ENCODE measurements at regions not wholly inside any gene's neighbourhood (a gene's known extent, or its start where the extent isn't known, plus 50 kb on each side); places are given as distances from the start of the nearest gene placed in this dataset.
"Not testable (repeated sequence)": the region's sequence is repeated elsewhere in the genome, so short reads cannot be mapped to it uniquely, and the experiment has no call there.

DNA sequence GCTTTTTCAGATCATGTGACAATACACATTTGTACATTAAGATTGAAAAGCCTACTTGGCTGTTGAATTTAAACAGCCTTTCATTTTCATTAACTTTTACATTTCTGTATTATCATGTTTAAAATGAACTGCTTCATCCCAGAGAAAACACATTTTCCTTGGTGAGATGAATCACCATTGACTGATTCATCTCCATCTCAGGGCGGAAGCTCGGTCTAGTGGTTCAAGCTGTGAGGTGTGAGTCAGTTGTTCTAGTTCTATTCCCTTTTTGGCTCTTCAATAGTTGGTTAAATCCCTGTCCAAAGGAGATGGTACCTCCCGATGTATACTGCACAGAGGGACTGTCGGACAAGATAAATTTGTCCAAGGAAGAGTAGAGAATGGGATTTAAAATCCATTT is 189.7 kb downstream of the ADCYAP1 start:
- H3K4me1 ChIP-seq (ENCODE audit: control insufficient read depth, insufficient read depth, low read length) = no peaks in the 10 kb centered on the region
- no peaks in the 10 kb centered on the region for H3K36me3 ChIP-seq (ENCODE audit: control insufficient read depth, insufficient read depth, low read length)
- no peak overlapping the region for H3K9ac ChIP-seq (ENCODE audit: low read length)
- no peaks in the 10 kb centered on the region for H3K27me3 ChIP-seq (ENCODE audit: control insufficient read depth, insufficient read depth, low read length)
- no peak overlapping the region for H3K4me3 ChIP-seq (ENCODE audit: low read length)
- no peaks in the 10 kb centered on the region for H3K9me3 ChIP-seq (ENCODE audit: control insufficient read depth, low read length)

DNA sequence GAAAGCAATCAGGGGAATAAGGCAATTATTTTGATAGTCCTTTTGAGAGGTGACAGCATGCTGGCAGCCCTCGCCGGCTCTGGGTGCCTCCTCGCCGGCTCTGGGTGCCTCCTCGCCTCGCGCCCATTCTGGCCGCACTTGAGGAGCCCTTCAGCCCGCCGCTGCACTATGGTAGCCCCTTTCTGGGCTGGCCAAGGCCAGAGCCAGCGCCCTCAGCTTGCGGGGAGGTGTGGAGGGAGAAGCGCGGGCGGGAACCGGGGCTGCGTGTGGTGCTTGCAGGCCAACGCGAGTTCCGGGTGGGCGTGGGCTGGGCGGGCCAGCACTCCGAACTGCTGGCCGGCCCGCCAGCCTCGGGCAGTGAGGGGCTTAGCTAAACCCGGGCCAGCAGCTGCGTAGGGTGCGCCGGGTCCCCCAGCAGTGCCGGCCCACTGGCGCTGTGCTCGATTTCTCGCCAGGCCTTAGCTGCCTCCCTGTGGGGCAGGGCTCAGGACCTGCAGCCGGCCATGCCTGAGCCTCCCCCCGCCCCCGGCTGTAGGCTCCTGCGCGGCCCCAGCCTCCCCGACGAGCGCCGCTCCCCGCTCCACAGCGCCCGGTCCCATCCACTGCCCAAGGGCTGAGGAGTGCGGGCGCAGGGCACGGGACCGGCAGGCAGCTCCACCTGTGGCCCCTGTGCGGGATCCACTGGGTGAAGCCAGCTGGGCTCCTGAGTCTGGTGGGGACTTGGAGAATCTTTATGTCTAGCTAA is 193.5 kb downstream of the ADCYAP1 start:
- H3K9ac ChIP-seq (ENCODE audit: low read length); H3K4me1 ChIP-seq (ENCODE audit: control insufficient read depth, insufficient read depth, low read length); H3K36me3 ChIP-seq (ENCODE audit: control insufficient read depth, insufficient read depth, low read length); H3K9me3 ChIP-seq (ENCODE audit: control insufficient read depth, low read length); H3K27me3 ChIP-seq (ENCODE audit: control insufficient read depth, insufficient read depth, low read length); H3K4me3 ChIP-seq (ENCODE audit: low read length): not testable (repeated sequence)

DNA sequence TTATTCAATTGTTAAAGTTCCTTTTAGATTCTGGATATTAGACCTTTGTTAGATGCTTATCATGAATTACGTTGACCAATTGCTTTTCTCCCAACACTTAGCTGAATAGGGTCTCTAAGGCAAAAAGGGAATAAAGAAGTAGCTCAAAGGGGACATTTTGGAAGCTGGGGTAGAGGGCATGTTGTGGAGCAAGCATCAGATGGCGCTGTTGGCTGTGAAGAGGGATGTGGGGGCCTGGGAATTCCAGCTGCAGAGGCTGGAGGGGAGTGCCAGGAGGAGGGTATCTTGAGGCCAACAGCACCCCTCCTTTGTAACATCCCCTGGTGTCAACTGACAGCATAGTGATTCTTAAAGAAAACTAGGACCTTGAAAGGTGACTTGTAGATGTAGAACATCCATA is 198.2 kb downstream of the ADCYAP1 start:
- H3K36me3 ChIP-seq (ENCODE audit: control insufficient read depth, insufficient read depth, low read length) = no peaks in the 10 kb centered on the region
- H3K9ac ChIP-seq (ENCODE audit: low read length) = no peak overlapping the region
- H3K27me3 ChIP-seq (ENCODE audit: control insufficient read depth, insufficient read depth, low read length) = no peaks in the 10 kb centered on the region
- no peaks in the 10 kb centered on the region for H3K9me3 ChIP-seq (ENCODE audit: control insufficient read depth, low read length)
- no peak overlapping the region for H3K4me3 ChIP-seq (ENCODE audit: low read length)
- no peaks in the 10 kb centered on the region for H3K4me1 ChIP-seq (ENCODE audit: control insufficient read depth, insufficient read depth, low read length)

DNA sequence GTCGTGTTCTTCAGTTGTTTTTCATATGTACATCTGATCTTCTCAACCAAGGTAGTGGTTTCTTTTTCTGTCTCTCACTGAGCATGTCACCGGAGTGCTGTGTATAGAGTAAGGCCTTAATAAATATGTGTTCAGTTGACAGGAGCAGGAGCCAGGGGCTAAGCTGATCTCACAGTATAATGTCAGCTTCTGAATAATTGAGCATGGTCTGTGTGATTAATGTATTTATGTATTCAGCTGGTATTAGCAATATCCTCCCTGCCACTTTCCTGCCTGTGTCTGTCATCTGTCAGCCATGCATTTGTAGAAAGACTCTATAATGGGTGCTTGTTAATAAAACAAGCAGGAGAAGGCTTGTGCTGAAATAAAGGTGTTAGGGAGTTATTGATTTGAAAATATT is 198.9 kb downstream of the ADCYAP1 start:
- Histone ChIP-seq H3K36me3 (ENCODE audit: control insufficient read depth, insufficient read depth, low read length) (no peaks in the 10 kb centered on the region), H3K4me1 (ENCODE audit: control insufficient read depth, insufficient read depth, low read length) (no peaks in the 10 kb centered on the region), H3K4me3 (ENCODE audit: low read length) (no peak overlapping the region), H3K27me3 (ENCODE audit: control insufficient read depth, insufficient read depth, low read length) (no peaks in the 10 kb centered on the region), H3K9ac (ENCODE audit: low read length) (no peak overlapping the region), H3K9me3 (ENCODE audit: control insufficient read depth, low read length) (no peaks in the 10 kb centered on the region)

DNA sequence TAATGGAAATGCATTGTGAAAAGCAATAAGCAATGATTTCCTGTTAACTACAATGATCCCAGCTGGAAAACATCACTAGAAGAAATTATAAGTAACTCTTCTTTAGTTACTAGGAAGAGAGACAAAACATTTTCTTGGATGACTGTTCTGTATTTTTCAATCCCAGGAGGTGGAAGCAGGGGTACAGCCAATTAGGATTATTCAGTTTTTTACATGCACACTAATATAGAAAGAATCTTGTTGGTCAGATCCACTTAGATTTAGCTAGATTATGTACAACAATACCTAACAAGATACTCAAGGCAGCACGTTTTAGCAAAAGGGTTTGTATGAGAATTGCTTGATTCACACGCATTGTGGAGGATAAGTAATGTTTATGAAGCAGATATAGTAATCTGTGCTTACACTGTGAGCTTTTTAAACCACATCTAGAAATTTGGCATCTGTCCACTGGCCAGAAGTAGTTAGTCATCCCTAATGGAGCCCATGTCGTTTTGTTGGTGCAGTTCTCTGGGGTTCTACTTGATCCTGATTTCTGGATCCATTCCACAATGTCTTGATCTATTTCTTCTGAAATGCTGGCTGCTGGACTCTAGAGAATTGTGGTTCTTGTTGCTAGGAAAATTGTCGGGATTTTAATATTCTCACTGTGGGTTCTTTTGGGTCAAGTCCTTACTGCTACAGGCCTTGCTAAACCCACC is 199.7 kb downstream of the ADCYAP1 start:
- no peaks in the 10 kb centered on the region for H3K27me3 ChIP-seq (ENCODE audit: control insufficient read depth, insufficient read depth, low read length)
- no peaks in the 10 kb centered on the region for H3K36me3 ChIP-seq (ENCODE audit: control insufficient read depth, insufficient read depth, low read length)
- no peak overlapping the region for H3K4me3 ChIP-seq (ENCODE audit: low read length)
- H3K9ac ChIP-seq (ENCODE audit: low read length) = no peak overlapping the region
- no peaks in the 10 kb centered on the region for H3K9me3 ChIP-seq (ENCODE audit: control insufficient read depth, low read length)
- H3K4me1 ChIP-seq (ENCODE audit: control insufficient read depth, insufficient read depth, low read length) = no peaks in the 10 kb centered on the region

DNA sequence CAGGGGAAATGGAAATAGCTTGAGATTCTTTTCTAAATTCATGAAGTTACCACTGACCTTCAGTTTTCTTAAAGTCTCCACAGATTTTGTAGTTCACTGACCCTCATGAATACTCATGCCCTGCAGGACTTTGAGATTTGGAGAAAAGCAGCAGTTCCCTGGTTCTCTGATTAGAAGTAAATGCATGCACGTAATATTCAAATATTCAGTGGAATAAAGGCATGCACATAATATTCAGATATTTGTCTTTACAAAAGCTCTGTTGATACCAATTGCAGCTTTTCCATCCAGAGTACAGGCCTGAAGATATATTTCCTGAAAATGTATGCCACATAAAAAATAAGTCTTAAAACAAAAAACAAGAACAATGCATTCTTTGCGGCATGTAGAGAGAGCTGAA is 219.8 kb downstream of the ADCYAP1 start:
- no peak overlapping the region for H3K9ac ChIP-seq (ENCODE audit: low read length)
- H3K4me3 ChIP-seq (ENCODE audit: low read length) = no peak overlapping the region

DNA sequence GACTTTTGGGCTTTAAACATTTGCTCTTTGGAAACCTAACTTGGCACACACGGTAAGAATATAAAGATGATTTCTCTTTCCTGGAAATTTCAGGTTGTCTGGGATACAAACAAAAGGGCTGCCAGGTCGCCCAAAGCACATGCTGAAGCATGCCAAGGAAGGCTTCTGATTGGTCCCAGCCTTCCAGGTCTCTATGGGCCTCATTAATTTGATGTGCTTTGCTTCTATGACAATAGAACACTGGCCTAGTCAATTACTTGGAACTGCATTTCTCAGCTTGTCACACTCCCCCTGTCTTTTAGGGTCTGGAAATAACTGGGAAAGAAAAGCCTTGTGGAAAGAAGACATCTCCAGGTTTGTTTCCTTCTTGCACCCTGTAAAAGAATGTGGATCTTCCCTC is 228.9 kb downstream of the ADCYAP1 start:
- no peak overlapping the region for H3K9ac ChIP-seq (ENCODE audit: low read length)
- no peaks in the 10 kb centered on the region for H3K36me3 ChIP-seq (ENCODE audit: control insufficient read depth, insufficient read depth, low read length)
- H3K4me1 ChIP-seq (ENCODE audit: control insufficient read depth, insufficient read depth, low read length) = no peaks in the 10 kb centered on the region
- H3K27me3 ChIP-seq (ENCODE audit: control insufficient read depth, insufficient read depth, low read length) = no peaks in the 10 kb centered on the region
- no peak overlapping the region for H3K4me3 ChIP-seq (ENCODE audit: low read length)
- no peaks in the 10 kb centered on the region for H3K9me3 ChIP-seq (ENCODE audit: control insufficient read depth, low read length)

More for the DNA sequence above, 219.8 kb downstream of the ADCYAP1 start:
- H3K27me3 ChIP-seq (ENCODE audit: control insufficient read depth, insufficient read depth, low read length) = no peaks in the 10 kb centered on the region
- H3K4me1 ChIP-seq (ENCODE audit: control insufficient read depth, insufficient read depth, low read length) = no peaks in the 10 kb centered on the region
- H3K9me3 ChIP-seq (ENCODE audit: control insufficient read depth, low read length) = no peaks in the 10 kb centered on the region
- no peaks in the 10 kb centered on the region for H3K36me3 ChIP-seq (ENCODE audit: control insufficient read depth, insufficient read depth, low read length)

DNA sequence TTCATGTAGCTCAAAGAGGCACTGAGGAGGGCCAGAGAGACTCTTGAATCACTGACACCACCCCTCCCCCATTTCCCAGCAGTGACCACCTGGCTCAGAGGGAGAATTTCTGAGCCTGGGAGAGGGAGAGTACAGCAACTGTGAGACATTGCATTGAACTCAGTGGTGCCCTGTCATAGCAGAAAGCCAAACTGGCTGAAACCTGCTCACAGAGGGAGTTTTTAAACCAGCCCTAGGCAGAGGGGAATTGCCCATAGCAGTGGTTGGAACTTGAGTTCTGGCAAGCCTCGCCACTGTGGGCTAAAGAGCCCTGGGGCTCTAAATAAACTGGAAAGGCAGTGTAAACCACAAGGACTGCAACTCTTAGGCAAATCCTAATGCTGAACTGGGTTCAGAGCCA is 243.1 kb downstream of the ADCYAP1 start:
- Histone ChIP-seq H3K27me3 (ENCODE audit: control insufficient read depth, insufficient read depth, low read length) (no peaks in the 10 kb centered on the region), H3K36me3 (ENCODE audit: control insufficient read depth, insufficient read depth, low read length) (no peaks in the 10 kb centered on the region), H3K9me3 (ENCODE audit: control insufficient read depth, low read length) (no peaks in the 10 kb centered on the region), H3K4me3 (ENCODE audit: low read length) (no peak overlapping the region), H3K9ac (ENCODE audit: low read length) (no peak overlapping the region), H3K4me1 (ENCODE audit: control insufficient read depth, insufficient read depth, low read length) (no peaks in the 10 kb centered on the region)

DNA sequence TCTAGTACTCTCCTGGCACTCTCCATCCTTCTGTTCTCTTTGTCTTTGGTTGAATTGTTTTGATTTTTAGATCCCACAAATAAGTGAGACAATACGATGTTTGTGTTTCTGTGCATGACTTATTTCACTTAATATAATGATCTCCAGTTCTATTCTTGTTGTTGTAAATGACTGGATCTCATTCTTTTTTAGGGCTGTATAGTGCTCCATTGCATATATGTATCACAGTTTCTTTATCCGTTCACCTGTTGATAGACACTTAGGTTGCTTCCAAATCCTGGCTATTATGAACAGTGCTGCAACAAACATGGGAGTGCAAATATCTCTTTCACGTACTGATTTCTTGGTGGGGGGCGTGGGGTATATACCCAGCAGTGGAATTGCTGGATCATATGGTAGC is 245.0 kb downstream of the ADCYAP1 start:
- no peak overlapping the region for H3K9ac ChIP-seq (ENCODE audit: low read length)
- H3K4me1 ChIP-seq (ENCODE audit: control insufficient read depth, insufficient read depth, low read length) = no peaks in the 10 kb centered on the region
- no peaks in the 10 kb centered on the region for H3K36me3 ChIP-seq (ENCODE audit: control insufficient read depth, insufficient read depth, low read length)
- H3K4me3 ChIP-seq (ENCODE audit: low read length) = no peak overlapping the region
- no peaks in the 10 kb centered on the region for H3K27me3 ChIP-seq (ENCODE audit: control insufficient read depth, insufficient read depth, low read length)
- no peaks in the 10 kb centered on the region for H3K9me3 ChIP-seq (ENCODE audit: control insufficient read depth, low read length)

DNA sequence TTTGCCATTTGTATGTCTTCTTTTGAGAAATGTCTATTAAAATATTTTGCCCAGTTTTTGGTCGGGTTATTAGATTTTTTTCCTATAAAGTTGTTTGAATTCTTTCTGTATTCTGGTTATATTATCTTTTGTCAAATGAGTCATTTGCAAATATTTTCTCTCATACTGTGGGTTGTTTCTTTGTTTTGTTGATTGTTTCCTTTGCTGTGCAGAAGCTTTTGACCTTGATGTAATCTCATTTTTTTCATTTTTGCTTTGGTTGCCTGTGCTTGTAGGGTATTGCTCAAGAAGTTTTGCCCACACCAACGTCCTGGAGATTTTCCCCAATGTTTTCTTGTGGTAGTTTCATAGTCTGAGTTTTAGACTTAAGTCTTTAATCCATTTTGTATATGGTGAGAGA is 245.7 kb downstream of the ADCYAP1 start:
- H3K4me3 ChIP-seq (ENCODE audit: low read length) = no peak overlapping the region
- H3K4me1 ChIP-seq (ENCODE audit: control insufficient read depth, insufficient read depth, low read length) = no peaks in the 10 kb centered on the region
- H3K27me3 ChIP-seq (ENCODE audit: control insufficient read depth, insufficient read depth, low read length) = no peaks in the 10 kb centered on the region

DNA sequence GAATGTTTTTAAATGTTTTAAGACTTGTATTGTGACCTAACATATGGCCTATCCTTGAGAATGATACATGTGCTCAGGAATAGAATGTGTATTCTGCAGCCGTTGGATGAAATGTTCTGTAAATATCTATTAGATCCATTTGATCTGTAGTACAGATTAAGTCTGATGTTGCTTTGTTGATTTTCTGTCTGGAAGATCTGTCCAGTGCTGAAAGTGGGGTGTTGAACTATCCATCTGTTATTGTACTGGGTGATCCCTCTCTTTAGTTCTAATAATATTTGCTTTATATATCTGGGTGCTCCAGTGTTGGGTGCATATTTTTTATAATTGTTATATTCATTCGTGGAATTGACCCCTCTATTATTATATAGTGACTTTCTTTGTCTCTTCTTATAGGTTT is 248.3 kb downstream of the ADCYAP1 start:
- H3K9me3 ChIP-seq (ENCODE audit: control insufficient read depth, low read length); H3K4me1 ChIP-seq (ENCODE audit: control insufficient read depth, insufficient read depth, low read length); H3K4me3 ChIP-seq (ENCODE audit: low read length); H3K36me3 ChIP-seq (ENCODE audit: control insufficient read depth, insufficient read depth, low read length); H3K27me3 ChIP-seq (ENCODE audit: control insufficient read depth, insufficient read depth, low read length); H3K9ac ChIP-seq (ENCODE audit: low read length): not testable (repeated sequence)

More for the DNA sequence above, 245.7 kb downstream of the ADCYAP1 start:
- H3K36me3 ChIP-seq (ENCODE audit: control insufficient read depth, insufficient read depth, low read length) = no peaks in the 10 kb centered on the region
- no peaks in the 10 kb centered on the region for H3K9me3 ChIP-seq (ENCODE audit: control insufficient read depth, low read length)
- H3K9ac ChIP-seq (ENCODE audit: low read length) = no peak overlapping the region

DNA sequence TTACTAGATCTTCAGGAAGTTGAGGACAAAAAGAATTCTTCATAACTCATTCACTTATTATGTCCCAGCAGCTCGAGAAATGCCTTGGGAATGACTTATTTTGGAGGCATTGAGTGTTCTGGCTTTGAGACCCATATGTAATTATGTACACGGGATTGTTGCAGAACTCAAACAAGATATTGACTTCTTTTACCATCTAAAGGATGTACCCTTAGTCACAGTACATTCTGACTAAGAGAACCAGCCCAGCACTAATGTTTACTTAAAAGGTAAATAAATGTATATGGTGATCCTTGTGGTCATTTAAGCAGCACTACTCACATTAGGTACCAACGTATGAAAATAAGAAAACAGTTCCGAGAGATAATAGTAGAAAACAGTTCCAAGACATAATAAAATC is 268.9 kb downstream of the ADCYAP1 start:
- no peak overlapping the region for H3K4me3 ChIP-seq (ENCODE audit: low read length)
- no peak overlapping the region for H3K9ac ChIP-seq (ENCODE audit: low read length)
- H3K27me3 ChIP-seq (ENCODE audit: control insufficient read depth, insufficient read depth, low read length) = no peaks in the 10 kb centered on the region
- no peaks in the 10 kb centered on the region for H3K4me1 ChIP-seq (ENCODE audit: control insufficient read depth, insufficient read depth, low read length)
- no peaks in the 10 kb centered on the region for H3K9me3 ChIP-seq (ENCODE audit: control insufficient read depth, low read length)
- no peaks in the 10 kb centered on the region for H3K36me3 ChIP-seq (ENCODE audit: control insufficient read depth, insufficient read depth, low read length)
